ENCODE measurements at regions not wholly inside any gene's neighbourhood (a gene's known extent, or its start where the extent isn't known, plus 50 kb on each side); places are given as distances from the start of the nearest gene placed in this dataset.

- Histone ChIP-seq H3K27me3 (ENCODE audit: control insufficient read depth, insufficient read depth, low read length) (no peaks in the 10 kb centered on the region), H3K4me3 (ENCODE audit: low read depth, low read length) (no peak overlapping the region), H3K36me3 (ENCODE audit: control insufficient read depth, insufficient read depth, low read length) (no peaks in the 10 kb centered on the region)
- no peak for DNase-seq (ENCODE audit: low read depth)
- TF ChIP-seq CTCF (IDR thresholded peaks at IDR 0.05; ENCODE audit: insufficient read depth, low read length, poor library complexity, severe bottlenecking) = no peak
Measured at GRCh38 chr2:216974321-216975302, 114.7 kb upstream of the TNP1 start.

GRCh38 chr2:216971593-216971992 lies 111.7 kb upstream of the TNP1 start:
- no peaks in the 10 kb centered on the region for H3K36me3 ChIP-seq (ENCODE audit: control insufficient read depth, insufficient read depth, low read length)
- no peak for TF ChIP-seq CTCF (IDR thresholded peaks at IDR 0.05; ENCODE audit: insufficient read depth, low read length, poor library complexity, severe bottlenecking)
- no peak overlapping the region for H3K4me3 ChIP-seq (ENCODE audit: low read depth, low read length)
- H3K27me3 ChIP-seq (ENCODE audit: control insufficient read depth, insufficient read depth, low read length) = no peaks in the 10 kb centered on the region
- no peak for DNase-seq (ENCODE audit: low read depth)

- TF ChIP-seq CTCF (IDR thresholded peaks at IDR 0.05; ENCODE audit: insufficient read depth, low read length, poor library complexity, severe bottlenecking) = no peak
- Histone ChIP-seq H3K27me3 (ENCODE audit: control insufficient read depth, insufficient read depth, low read length) (no peaks in the 10 kb centered on the region), H3K4me3 (ENCODE audit: low read depth, low read length) (no peak overlapping the region), H3K36me3 (ENCODE audit: control insufficient read depth, insufficient read depth, low read length) (no peaks in the 10 kb centered on the region)
- no peak for DNase-seq (ENCODE audit: low read depth)
Measured at GRCh38 chr2:216970359-216970915, 110.6 kb upstream of the TNP1 start.

GRCh38 chr2:216967889-216968288 lies 108.0 kb upstream of the TNP1 start:
- TF ChIP-seq CTCF (IDR thresholded peaks at IDR 0.05; ENCODE audit: insufficient read depth, low read length, poor library complexity, severe bottlenecking) = no peak
- no peak for DNase-seq (ENCODE audit: low read depth)
- no peak overlapping the region for H3K4me3 ChIP-seq (ENCODE audit: low read depth, low read length)
- no peaks in the 10 kb centered on the region for H3K27me3 ChIP-seq (ENCODE audit: control insufficient read depth, insufficient read depth, low read length)
- no peaks in the 10 kb centered on the region for H3K36me3 ChIP-seq (ENCODE audit: control insufficient read depth, insufficient read depth, low read length)

GRCh38 chr2:216960671-216961268 lies 100.9 kb upstream of the TNP1 start:
- DNase-seq (ENCODE audit: low read depth) = no peak
- Histone ChIP-seq H3K27me3 (ENCODE audit: control insufficient read depth, insufficient read depth, low read length) (no peaks in the 10 kb centered on the region), H3K36me3 (ENCODE audit: control insufficient read depth, insufficient read depth, low read length) (no peaks in the 10 kb centered on the region), H3K4me3 (ENCODE audit: low read depth, low read length) (no peak overlapping the region)
- TF ChIP-seq CTCF (IDR thresholded peaks at IDR 0.05; ENCODE audit: insufficient read depth, low read length, poor library complexity, severe bottlenecking) = no peak
